Head of caudate nucleus (tissue), 42 donors: ENCODE measurements at regions not wholly inside any gene's neighbourhood (a gene's known extent, or its start where the extent isn't known, plus 50 kb on each side); places are given as distances from the start of the nearest gene placed in this dataset.

ENCODE experiments used
- DNase-seq, 42 donors: peaks; one replicate each; pipeline versions ENCODE4 v3.0.0 to v3.0.0-alpha.2; 2020 to 2021; ENCODE audit warnings: mixed read lengths in 7 of 42
- intact Hi-C: fragments of 100-400 bp; cut with DNase I; formaldehyde crosslinking; loops from one replicate; pipeline ENCODE4 v1.15.0; 2022

- intact Hi-C loops = no loop called here
Observed at GRCh38 chr15:88707771-88708654, 69.2 kb downstream of the ISG20 start.

GRCh38 chr15:88708655-88709054 is 69.8 kb downstream of the ISG20 start:
- intact Hi-C loops = no loop called here
- peak in 6 of 42 donors; percentile 18 to 74 (median 49) for DNase-seq

More at GRCh38 chr15:88707771-88708654, 69.2 kb downstream of the ISG20 start:
- DNase-seq = peak in 1 of 42 donors; percentile 22

GRCh38 chr15:88710027-88710715 is 71.4 kb downstream of the ISG20 start:
- DNase-seq = no peak
- intact Hi-C loops = no loop called here

GRCh38 chr15:88711806-88712205 is 73.0 kb downstream of the ISG20 start:
- intact Hi-C loops = no loop called here

GRCh38 chr15:88714782-88715372 is 76.1 kb downstream of the ISG20 start:
- intact Hi-C loops = no loop called here
- peak in 34 of 42 donors; percentile 7 to 74 (median 48) for DNase-seq

More at GRCh38 chr15:88711806-88712205, 73.0 kb downstream of the ISG20 start:
- no peak for DNase-seq

- peak in 3 of 42 donors; percentile 9 to 28 (median 17) for DNase-seq
- intact Hi-C loops = no loop called here
Observed at GRCh38 chr15:88716543-88717381, 77.9 kb downstream of the ISG20 start.

GRCh38 chr15:88717382-88718031 is 78.7 kb downstream of the ISG20 start:
- DNase-seq = peak in 1 of 42 donors; percentile 24
- intact Hi-C loops = no loop called here

GRCh38 chr15:88718731-88719130 is 79.9 kb downstream of the ISG20 start:
- no peak for DNase-seq
- intact Hi-C loops = no loop called here

GRCh38 chr15:88719654-88720053 is 80.8 kb downstream of the ISG20 start:
- intact Hi-C loops = no loop called here
- no peak for DNase-seq

GRCh38 chr15:88725305-88726210 is 77.7 kb upstream of the ACAN start:
- intact Hi-C loops = no loop called here
- peak in 1 of 42 donors; percentile 16 for DNase-seq

- intact Hi-C loops = no loop called here
- DNase-seq = no peak
Observed at GRCh38 chr15:88727439-88727838, 75.8 kb upstream of the ACAN start.

- DNase-seq = no peak
- intact Hi-C loops = no loop called here
Observed at GRCh38 chr15:88729581-88729980, 73.7 kb upstream of the ACAN start.

- DNase-seq = no peak
- intact Hi-C loops = no loop called here
Observed at GRCh38 chr15:88730751-88731150, 72.5 kb upstream of the ACAN start.

- DNase-seq = no peak
- intact Hi-C loops = no loop called here
Observed at GRCh38 chr15:88735212-88735611, 68.0 kb upstream of the ACAN start.

GRCh38 chr15:88736204-88736603 is 67.0 kb upstream of the ACAN start:
- no peak for DNase-seq
- intact Hi-C loops = no loop called here

- DNase-seq = no peak
- intact Hi-C loops = no loop called here
Observed at GRCh38 chr15:88738796-88739195, 64.4 kb upstream of the ACAN start.

GRCh38 chr15:88739541-88739940 is 63.7 kb upstream of the ACAN start:
- intact Hi-C loops = no loop called here
- no peak for DNase-seq

GRCh38 chr15:88740356-88740755 is 62.9 kb upstream of the ACAN start:
- no peak for DNase-seq
- intact Hi-C loops = no loop called here
